ENCODE measurements at regions not wholly inside any gene's neighbourhood (a gene's known extent, or its start where the extent isn't known, plus 50 kb on each side); places are given as distances from the start of the nearest gene placed in this dataset.

DNA sequence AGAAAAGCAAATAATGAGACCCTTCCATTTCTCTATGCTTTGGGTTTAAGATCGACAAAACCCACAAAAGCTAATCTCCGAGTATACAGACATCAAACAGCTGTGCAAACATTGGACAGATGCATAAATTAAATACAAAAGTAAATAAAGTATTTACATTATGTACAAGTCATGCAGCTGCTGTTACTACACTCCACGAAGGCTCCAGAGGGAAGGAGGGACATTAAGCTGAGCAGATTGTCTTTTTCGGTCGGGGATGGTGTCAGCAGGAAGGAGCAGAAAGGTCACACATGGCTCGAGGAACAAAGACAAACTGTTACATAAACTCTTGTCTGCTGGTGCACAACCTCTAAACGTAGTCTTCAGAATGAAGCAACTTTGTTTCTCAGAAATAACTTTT is 88.8 kb upstream of the BARX2 start:
- TF ChIP-seq FOXA1 (IDR thresholded peaks at IDR 0.05) = no peak
- TF ChIP-seq SUZ12 (IDR thresholded peaks at IDR 0.05) = no peak
- TF ChIP-seq ZNF384 (IDR thresholded peaks at IDR 0.05) = no peak
- TF ChIP-seq LEF1 (IDR thresholded peaks at IDR 0.05; ENCODE audit: borderline replicate concordance) = no peak
- no peak for TF ChIP-seq FOXK2 (IDR thresholded peaks at IDR 0.05)
- no peak for TF ChIP-seq SP1 (IDR thresholded peaks at IDR 0.05)
- no peak for TF ChIP-seq ELF4 (IDR thresholded peaks at IDR 0.05)
